Peyer's patch (tissue), 4 donors: ENCODE measurements at regions not wholly inside any gene's neighbourhood (a gene's known extent, or its start where the extent isn't known, plus 50 kb on each side); places are given as distances from the start of the nearest gene placed in this dataset.
"Not testable (repeated sequence)": the region's sequence is repeated elsewhere in the genome, so short reads cannot be mapped to it uniquely, and the experiment has no call there.

ENCODE experiments used
- DNase-seq, 3 donors: peaks; one replicate each; pipeline ENCODE4 v3.0.0-alpha.2; 2017 to 2019
- H3K27ac ChIP-seq, 4 donors: fragments of 200-600 bp; sonication (generic); one replicate each; pipeline ENCODE4 v1.5.1; 2016 to 2019
- H3K27me3 ChIP-seq, 2 donors: fragments of 200-600 bp; sonication (generic); one replicate each; pipeline ENCODE4 v1.5.1; 2019
- H3K36me3 ChIP-seq, 3 donors: fragments of 200-600 bp; sonication (generic); one replicate each; pipeline ENCODE4 v1.5.1; 2016 to 2019
- H3K4me1 ChIP-seq, 4 donors: fragments of 200-600 bp; sonication (generic); one replicate each; pipeline ENCODE4 v1.5.1; 2016 to 2019
- H3K4me3 ChIP-seq, 4 donors: fragments of 200-600 bp; sonication (generic); 1 replicate in 3 of 4; 2 replicates in 1 of 4; pipeline ENCODE4 v1.5.1; 2016 to 2019; ENCODE audit warnings: mild to moderate bottlenecking in 1 of 4
- H3K9me3 ChIP-seq, 4 donors: fragments of 200-600 bp; sonication (generic); one replicate each; pipeline ENCODE4 v1.5.1; 2016 to 2019; ENCODE audit warnings: mild to moderate bottlenecking in 1 of 4
- POLR2A ChIP-seq, 2 donors: fragments of 450-650 bp; IDR thresholded peaks; one replicate each; pipeline ENCODE4 v1.5.1; 2017; ENCODE audit warnings: antibody characterized with exemption in 2 of 2, mild to moderate bottlenecking in 2 of 2, moderate library complexity in 2 of 2
- TF ChIP-seq, protein P1 (sequence below), 6 experiments: fragments of 450-650 bp in 4 of 6; fragments of 200-600 bp in 2 of 6; sonication (generic) in 1 of 6; IDR thresholded peaks; one replicate each; pipeline ENCODE4 v1.5.1; 2017 to 2019; ENCODE audit warnings: antibody characterized with exemption in 6 of 6, mild to moderate bottlenecking in 3 of 6, moderate library complexity in 1 of 6

DNA sequence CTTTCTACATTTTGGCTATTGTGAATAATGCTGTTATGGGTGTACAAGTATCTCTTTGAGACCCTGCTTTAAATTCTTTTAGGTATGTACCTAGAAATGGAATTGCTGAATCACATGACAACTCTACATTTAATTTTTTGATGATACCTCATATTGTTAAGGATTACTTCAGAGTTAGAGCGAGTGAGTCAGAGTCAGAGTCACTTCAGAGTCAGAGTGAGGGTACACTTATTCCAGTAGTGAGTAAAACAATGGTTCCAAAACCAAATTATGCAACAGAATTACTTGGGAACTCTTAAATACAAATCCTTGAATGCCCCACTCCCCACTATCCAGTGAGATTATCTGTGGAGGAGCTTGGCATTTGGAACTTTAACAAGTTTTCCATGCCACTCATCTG is 50.3 kb upstream of the SNRK start:
- Histone ChIP-seq H3K4me1 (no peaks in the 10 kb centered on the region), H3K4me3 (no peak overlapping the region), H3K27me3 (no peaks in the 10 kb centered on the region), H3K9me3 (no peaks in the 10 kb centered on the region), H3K27ac (no peak overlapping the region), H3K36me3 (no peaks in the 10 kb centered on the region)
- no peak for DNase-seq
- TF ChIP-seq, protein P1, sequence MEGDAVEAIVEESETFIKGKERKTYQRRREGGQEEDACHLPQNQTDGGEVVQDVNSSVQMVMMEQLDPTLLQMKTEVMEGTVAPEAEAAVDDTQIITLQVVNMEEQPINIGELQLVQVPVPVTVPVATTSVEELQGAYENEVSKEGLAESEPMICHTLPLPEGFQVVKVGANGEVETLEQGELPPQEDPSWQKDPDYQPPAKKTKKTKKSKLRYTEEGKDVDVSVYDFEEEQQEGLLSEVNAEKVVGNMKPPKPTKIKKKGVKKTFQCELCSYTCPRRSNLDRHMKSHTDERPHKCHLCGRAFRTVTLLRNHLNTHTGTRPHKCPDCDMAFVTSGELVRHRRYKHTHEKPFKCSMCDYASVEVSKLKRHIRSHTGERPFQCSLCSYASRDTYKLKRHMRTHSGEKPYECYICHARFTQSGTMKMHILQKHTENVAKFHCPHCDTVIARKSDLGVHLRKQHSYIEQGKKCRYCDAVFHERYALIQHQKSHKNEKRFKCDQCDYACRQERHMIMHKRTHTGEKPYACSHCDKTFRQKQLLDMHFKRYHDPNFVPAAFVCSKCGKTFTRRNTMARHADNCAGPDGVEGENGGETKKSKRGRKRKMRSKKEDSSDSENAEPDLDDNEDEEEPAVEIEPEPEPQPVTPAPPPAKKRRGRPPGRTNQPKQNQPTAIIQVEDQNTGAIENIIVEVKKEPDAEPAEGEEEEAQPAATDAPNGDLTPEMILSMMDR (IDR thresholded peaks at IDR 0.05), result no peak
- no peak for TF ChIP-seq POLR2A (IDR thresholded peaks at IDR 0.05)

DNA sequence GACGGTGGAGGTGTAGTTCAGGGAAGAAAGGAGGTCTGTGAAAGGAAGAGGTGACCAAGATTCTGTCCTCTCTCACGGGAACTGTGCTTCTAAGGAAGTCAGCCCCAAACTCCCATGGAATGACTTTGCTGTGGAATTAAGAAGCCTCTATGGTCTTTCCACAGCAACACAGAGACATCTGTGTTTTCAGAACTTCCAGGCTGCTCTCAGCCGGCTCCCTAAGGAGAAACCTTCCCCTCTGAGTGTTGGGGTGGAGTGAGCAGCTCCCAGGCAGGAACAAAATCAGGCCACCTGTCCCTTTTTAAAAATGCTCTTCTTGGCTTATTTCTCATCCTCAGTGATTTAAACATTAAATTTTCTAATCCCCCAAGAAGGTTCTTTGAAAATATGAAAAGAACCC is 53.3 kb upstream of the SNRK start:
- Histone ChIP-seq H3K27ac (no peak overlapping the region), H3K27me3 (no peaks in the 10 kb centered on the region), H3K4me1 (no peaks in the 10 kb centered on the region), H3K36me3 (no peaks in the 10 kb centered on the region), H3K4me3 (no peak overlapping the region), H3K9me3 (peaks cover 0 to 1% (median under 1%) of the 10 kb centered on the region in 4 donors)
- TF ChIP-seq, protein P1 (IDR thresholded peaks at IDR 0.05), result no peak
- TF ChIP-seq POLR2A (IDR thresholded peaks at IDR 0.05), result no peak
- no peak for DNase-seq

DNA sequence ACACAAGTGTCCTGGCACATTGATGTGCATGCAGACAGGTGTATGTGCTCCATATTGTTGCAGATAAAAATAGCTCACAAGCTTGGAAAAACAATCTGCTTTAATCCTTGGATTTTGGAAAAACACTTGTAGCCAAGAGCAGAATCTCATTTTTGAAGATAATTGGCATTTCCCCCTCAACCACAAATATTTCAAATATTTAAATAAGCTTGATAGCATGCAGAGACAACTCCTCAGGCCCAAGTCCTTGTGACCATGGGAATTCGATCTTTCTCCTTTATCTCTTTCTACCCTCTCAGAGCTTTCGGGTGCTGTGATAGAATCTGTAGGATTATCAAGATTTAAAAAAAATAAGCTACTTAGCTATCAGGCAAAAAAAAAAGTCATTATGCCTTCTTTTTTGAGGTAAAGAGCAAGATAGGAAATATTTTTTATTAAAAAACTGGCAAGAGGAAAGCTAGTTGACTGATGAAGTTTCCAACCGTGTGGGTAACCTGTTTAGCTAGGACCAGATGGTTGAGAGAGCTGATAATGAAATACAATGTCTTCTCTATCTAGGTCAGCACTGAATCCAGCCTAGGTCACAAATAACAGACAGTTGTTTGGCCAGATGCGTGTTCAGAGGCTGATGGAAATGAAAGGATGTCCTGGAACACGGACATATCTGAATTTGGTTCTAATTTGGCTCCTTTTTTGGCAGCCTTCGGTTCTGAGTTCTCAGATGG is 54.9 kb upstream of the SNRK start:
- no peaks in the 10 kb centered on the region for H3K4me1 ChIP-seq
- no peaks in the 10 kb centered on the region for H3K36me3 ChIP-seq
- no peak overlapping the region for H3K4me3 ChIP-seq
- DNase-seq, result no peak
- H3K9me3 ChIP-seq, result peaks cover 0 to 6% (median 3%) of the 10 kb centered on the region in 4 donors
- H3K27ac ChIP-seq, result no peak overlapping the region
- TF ChIP-seq, protein P1 (IDR thresholded peaks at IDR 0.05), result no peak
- no peak for TF ChIP-seq POLR2A (IDR thresholded peaks at IDR 0.05)
- no peaks in the 10 kb centered on the region for H3K27me3 ChIP-seq

DNA sequence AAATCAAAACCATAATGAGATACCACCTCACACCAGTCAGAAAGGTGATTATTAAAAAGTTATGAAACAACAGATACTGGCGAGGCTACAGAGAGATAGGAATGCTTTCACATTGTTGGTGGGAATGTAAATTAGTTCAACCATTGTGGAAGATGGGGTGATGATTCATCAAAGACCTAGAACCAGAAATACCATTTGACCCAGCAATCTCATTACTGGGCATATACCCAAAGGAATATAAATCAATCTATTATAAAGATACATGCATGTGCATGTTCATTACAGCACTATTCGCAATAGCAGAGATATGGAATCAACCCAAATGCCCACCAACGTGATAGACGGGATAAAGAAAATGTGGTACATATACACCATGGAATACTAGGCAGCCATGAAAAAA is 56.5 kb upstream of the SNRK start:
- not testable (repeated sequence) for H3K4me3 ChIP-seq, H3K27me3 ChIP-seq, H3K36me3 ChIP-seq, H3K27ac ChIP-seq, H3K9me3 ChIP-seq, H3K4me1 ChIP-seq, DNase-seq

DNA sequence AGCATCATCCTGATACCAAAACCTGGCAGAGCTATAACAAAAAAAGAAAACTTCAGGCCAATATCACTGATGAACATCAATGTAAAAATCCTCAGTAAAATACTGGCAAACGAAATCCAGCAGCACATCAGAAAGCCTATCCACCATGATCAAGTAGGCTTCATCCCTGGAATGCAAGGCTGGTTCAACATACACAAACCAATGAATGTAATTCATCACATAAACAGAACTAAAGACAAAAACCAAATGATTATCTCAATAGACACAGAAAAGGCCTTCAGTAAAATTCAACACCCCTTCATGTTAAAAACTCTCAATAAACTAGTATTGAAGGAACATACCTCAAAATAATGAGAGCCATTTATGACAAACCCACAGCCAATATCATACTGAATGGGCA is 58.7 kb upstream of the SNRK start:
- not testable (repeated sequence) for H3K4me3 ChIP-seq, DNase-seq, H3K36me3 ChIP-seq, H3K4me1 ChIP-seq, H3K27me3 ChIP-seq, H3K27ac ChIP-seq, H3K9me3 ChIP-seq

DNA sequence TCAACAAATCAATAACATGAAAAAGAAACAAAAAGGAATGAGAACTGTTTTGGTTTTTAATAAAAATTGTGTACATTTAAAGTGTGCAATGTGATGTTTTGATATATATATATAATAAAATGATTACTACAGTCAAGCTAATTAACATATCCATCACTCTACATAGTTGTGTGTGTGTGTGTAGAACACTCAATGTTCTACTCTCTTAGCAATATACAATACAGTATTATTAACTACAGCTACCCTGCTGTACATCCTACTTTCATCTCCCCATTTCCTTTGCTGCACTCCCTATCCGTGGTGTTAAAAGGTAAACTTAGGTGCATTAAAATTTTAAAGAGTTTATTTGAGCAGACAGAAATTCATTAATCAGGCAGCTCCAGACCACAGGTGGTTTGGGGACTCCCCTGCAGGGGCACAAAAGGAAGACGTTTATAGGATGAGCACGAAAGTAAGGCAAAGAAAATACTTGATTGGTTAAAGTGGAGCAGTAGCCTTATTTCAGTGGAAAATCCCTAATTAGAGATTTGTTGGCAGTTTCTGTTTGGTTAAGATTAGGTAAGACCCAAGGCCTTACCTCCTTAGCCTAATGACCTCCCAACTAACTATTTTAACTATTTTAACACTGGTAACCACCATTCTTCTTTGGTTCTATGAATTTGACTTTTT is 61.8 kb upstream of the SNRK start:
- DNase-seq, result no peak
- Histone ChIP-seq H3K36me3 (no peaks in the 10 kb centered on the region), H3K27me3 (no peaks in the 10 kb centered on the region), H3K4me1 (no peaks in the 10 kb centered on the region), H3K9me3 (peaks cover 0 to 6% (median 3%) of the 10 kb centered on the region in 4 donors), H3K4me3 (no peak overlapping the region), H3K27ac (no peak overlapping the region)
- TF ChIP-seq, protein P1 (IDR thresholded peaks at IDR 0.05), result no peak
- TF ChIP-seq POLR2A (IDR thresholded peaks at IDR 0.05), result no peak
